Muscle layer of duodenum (tissue), 2 donors: ENCODE measurements at regions not wholly inside any gene's neighbourhood (a gene's known extent, or its start where the extent isn't known, plus 50 kb on each side); places are given as distances from the start of the nearest gene placed in this dataset.

Experiments used
- H3K27ac ChIP-seq: one replicate; pipeline ENCODE4 v1.7.0; 2013; ENCODE audit warnings: mild to moderate bottlenecking, low read length
- H3K27me3 ChIP-seq: one replicate; pipeline ENCODE4 v1.7.0; 2013; ENCODE audit warnings: low read depth, mild to moderate bottlenecking, control low read depth, low read length
- H3K36me3 ChIP-seq, 2 donors: one replicate each; pipeline ENCODE4 v1.7.0; 2013; ENCODE audit warnings: low read length in 2 of 2, control low read depth in 1 of 2, mild to moderate bottlenecking in 1 of 2; ENCODE audit not compliant: insufficient read depth in 2 of 2, control insufficient read depth in 1 of 2
- H3K4me1 ChIP-seq, 2 donors: one replicate each; pipeline ENCODE4 v1.7.0; 2013; ENCODE audit warnings: low read length in 2 of 2, mild to moderate bottlenecking in 2 of 2, control low read depth in 1 of 2, moderate library complexity in 1 of 2; ENCODE audit not compliant: insufficient read depth in 2 of 2, control insufficient read depth in 1 of 2
- H3K4me3 ChIP-seq, 2 donors: one replicate each; pipeline ENCODE4 v1.7.0; 2013; ENCODE audit warnings: low read length in 2 of 2, low read depth in 1 of 2, mild to moderate bottlenecking in 1 of 2
- H3K9me3 ChIP-seq, 2 donors: one replicate each; pipeline ENCODE4 v1.7.0; 2013; ENCODE audit warnings: low read length in 2 of 2, control low read depth in 1 of 2, mild to moderate bottlenecking in 1 of 2; ENCODE audit not compliant: control insufficient read depth in 1 of 2
- donor health status: healthy.

DNA sequence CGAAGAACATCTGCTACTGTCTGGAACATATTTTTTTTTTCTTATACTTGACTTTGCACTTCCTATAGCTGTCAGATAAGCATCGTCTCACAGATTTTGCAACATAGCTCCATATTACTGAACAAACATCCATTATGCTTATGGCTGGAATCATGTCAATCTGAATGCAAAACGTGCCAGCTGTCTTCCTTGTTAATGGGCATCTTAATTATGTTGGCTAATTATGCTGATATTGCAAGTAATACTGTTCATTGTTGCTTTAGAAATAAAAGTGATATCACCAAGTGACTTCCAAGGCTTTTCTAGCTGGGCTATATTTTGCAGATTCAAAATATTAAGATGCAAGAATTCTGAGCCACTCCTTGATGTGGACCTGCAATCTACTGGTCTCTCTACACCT is 176.8 kb downstream of the ARL4C start:
- H3K9me3 ChIP-seq, result no peaks in the 10 kb centered on the region
- H3K27me3 ChIP-seq, result no peaks in the 10 kb centered on the region
- H3K36me3 ChIP-seq, result no peaks in the 10 kb centered on the region
- H3K4me1 ChIP-seq, result no peaks in the 10 kb centered on the region
- no peak overlapping the region for H3K4me3 ChIP-seq
- H3K27ac ChIP-seq, result no peak overlapping the region

DNA sequence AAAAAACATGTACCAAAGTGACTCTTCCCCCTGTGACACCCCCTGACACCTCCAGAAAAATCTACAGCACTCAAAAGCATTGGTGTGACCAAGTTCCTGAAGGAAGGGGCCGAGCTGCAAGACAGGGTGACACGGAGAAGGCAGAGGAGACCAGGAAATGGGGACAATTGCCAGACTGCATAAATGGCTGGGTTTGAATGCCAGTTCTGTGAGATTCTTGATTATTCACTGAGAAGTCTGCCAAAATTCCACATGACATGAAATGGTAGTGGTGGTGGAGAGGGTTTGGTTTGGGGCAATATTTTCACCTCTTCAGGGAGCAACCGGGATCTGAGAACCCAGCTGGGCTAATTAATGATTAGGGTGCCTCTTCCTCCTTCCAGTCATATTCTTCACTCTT is 178.5 kb downstream of the ARL4C start:
- Histone ChIP-seq H3K27me3 (no peaks in the 10 kb centered on the region), H3K4me1 (no peaks in the 10 kb centered on the region)

DNA sequence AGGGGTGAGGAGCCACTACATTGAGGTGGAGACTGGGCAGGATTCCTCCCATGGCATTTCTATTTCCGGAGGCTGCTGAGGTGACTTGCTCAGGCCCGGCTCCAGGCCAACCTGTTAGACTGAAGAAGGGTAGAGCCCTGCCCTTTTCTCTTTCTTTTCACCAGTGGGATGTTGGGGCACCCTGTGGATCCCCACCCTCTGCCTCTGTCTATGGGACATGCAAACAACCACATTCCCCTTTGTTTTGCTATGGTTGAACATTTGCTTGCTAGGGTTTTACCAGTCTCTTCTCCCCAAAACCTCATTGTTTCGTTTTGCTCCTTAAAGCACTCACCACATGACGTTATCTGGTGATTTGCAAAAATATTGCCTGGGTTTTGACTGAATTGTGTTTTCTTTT is 183.3 kb downstream of the ARL4C start:
- no peaks in the 10 kb centered on the region for H3K27me3 ChIP-seq
- no peak overlapping the region for H3K27ac ChIP-seq
- no peak overlapping the region for H3K4me3 ChIP-seq
- no peaks in the 10 kb centered on the region for H3K4me1 ChIP-seq
- H3K9me3 ChIP-seq, result no peaks in the 10 kb centered on the region
- peaks cover 0 to 1% of the 10 kb centered on the region in 2 donors for H3K36me3 ChIP-seq

More for the DNA sequence above, 178.5 kb downstream of the ARL4C start:
- no peaks in the 10 kb centered on the region for H3K9me3 ChIP-seq
- no peak overlapping the region for H3K27ac ChIP-seq
- no peaks in the 10 kb centered on the region for H3K36me3 ChIP-seq
- no peak overlapping the region for H3K4me3 ChIP-seq

DNA sequence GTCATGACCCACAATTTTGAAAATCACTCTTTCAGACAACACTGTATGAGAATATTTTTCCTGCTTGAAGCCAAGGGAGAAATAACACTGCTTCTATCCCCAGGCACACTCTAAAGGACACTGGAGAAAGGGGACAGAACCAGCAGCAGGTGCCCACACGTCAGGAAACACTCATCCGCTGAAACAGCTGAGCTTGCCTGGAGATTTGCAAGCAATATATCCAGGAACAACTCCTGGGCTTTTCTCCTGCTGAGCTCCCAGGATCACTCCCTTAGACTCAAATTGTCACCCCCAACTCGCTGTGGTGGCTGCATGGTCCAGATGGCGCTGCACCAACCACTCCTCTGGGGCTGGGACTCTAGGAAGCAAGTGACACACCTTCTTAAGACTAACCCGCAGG is 186.7 kb downstream of the ARL4C start:
- Histone ChIP-seq H3K9me3 (no peaks in the 10 kb centered on the region), H3K27me3 (no peaks in the 10 kb centered on the region), H3K36me3 (peaks cover 0 to 5% of the 10 kb centered on the region in 2 donors), H3K4me3 (no peak overlapping the region), H3K27ac (no peak overlapping the region), H3K4me1 (no peaks in the 10 kb centered on the region)

DNA sequence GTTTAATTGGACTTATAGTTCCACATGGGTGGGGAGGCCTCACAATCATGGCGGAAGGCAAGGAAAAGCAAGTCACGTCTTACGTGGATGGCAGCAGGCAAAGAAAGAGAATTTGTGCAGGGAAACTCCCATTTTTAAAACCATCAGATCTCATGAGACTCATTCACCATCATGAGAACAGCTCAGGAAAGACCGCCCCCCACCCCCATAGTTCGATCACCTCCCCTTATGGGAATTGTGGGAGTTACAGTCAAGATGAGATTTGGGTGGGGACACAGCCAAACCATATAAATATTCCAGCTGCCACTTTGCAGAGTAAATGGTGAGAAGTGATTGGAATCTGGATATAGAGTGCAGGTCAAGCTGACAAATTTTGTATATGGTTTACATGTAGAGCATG is 187.4 kb downstream of the ARL4C start:
- no peaks in the 10 kb centered on the region for H3K27me3 ChIP-seq
- H3K27ac ChIP-seq, result no peak overlapping the region
- H3K36me3 ChIP-seq, result peaks cover 0 to 5% of the 10 kb centered on the region in 2 donors
- H3K4me1 ChIP-seq, result no peaks in the 10 kb centered on the region
- H3K9me3 ChIP-seq, result no peaks in the 10 kb centered on the region
- H3K4me3 ChIP-seq, result no peak overlapping the region

DNA sequence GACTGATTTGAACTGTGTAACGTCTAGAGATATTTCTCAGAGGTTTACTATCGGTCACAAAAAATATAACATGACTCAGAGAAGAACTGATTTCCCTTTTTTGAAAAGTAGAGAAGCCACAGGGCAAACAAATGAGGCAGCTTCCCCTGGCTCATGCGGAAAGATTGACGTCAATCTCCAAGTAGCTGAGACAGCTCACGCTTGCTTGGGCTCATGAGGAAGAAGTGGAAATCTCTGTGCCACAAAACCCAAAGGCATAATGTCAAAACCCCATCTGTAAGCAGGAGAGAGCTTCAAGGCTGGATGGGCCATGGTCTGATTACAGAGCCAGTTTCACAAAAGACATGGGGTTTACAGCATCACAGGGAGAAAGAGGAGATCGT is 188.1 kb downstream of the ARL4C start:
- Histone ChIP-seq H3K27ac (no peak overlapping the region), H3K4me1 (no peaks in the 10 kb centered on the region), H3K9me3 (no peaks in the 10 kb centered on the region), H3K4me3 (no peak overlapping the region), H3K36me3 (peaks cover 0 to 5% of the 10 kb centered on the region in 2 donors), H3K27me3 (no peaks in the 10 kb centered on the region)

DNA sequence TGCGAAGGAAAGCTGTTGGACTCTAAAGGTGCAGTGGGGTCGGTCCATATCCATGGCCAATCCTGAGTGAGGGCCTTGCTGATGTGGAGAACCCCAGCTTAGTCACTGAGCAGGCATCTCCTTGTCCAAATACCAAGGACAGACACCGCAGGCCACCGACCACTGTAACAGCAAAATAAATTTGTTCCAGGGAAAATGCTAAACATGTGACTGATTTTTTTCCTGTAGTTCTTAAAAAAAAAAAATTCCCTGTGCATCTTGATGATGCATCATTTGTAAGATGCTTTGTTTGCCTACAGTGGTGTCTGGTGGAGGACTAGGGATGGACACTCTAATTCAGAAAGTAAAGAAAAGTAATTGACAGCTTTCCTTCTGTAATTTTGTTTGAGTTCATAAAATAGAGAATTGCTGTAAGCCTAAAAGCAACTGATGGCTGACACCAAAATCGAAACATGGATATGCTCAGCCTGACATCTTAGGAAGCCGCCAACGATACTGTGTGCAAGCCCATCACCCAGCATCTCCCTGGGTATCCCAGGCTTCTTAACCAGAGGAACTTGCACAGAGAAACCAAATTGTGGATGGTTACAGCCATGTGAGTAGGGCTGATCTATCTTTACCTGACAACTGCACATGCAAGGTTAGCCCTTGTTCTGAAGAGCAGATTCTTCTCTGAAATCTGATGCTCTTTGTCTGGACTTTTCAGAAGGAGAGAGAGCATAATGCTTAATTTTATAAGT is 188.6 kb downstream of the ARL4C start:
- no peak overlapping the region for H3K4me3 ChIP-seq
- H3K4me1 ChIP-seq, result no peaks in the 10 kb centered on the region
- no peak overlapping the region for H3K27ac ChIP-seq
- H3K36me3 ChIP-seq, result peaks cover 0 to 5% of the 10 kb centered on the region in 2 donors
- H3K9me3 ChIP-seq, result no peaks in the 10 kb centered on the region
- H3K27me3 ChIP-seq, result no peaks in the 10 kb centered on the region

DNA sequence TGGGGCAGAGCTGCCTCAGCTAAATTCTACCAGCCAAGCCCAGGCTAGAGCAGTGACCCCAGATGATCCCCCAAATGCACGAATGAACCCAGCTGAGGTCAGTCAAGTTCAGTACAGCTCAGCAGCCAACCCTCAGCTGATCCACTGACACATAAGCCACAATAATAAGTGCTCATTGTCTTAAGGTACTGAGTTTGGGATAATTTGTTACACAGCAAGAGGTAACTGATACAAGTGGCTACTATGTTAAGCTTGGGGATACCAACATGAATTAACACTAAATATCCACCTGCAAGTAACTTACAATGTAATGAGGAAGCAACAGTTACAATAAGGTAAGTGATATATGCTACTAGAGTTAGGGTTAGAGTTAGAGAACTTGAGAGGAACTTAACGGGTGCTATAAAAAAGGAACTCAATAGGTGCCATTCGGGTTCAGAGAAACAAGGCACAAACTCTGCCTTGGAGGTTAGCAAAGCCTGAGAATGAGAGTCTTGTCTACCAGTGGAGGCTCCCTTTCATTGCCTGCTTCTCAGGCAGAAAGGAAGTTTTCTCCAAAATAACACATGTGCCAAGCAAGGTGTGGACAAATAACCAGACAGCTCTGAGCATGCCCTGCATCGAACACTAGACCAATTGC is 189.4 kb downstream of the ARL4C start:
- Histone ChIP-seq H3K36me3 (peaks cover 0 to 5% of the 10 kb centered on the region in 2 donors), H3K4me3 (no peak overlapping the region), H3K9me3 (no peaks in the 10 kb centered on the region), H3K27ac (no peak overlapping the region), H3K4me1 (no peaks in the 10 kb centered on the region), H3K27me3 (no peaks in the 10 kb centered on the region)

DNA sequence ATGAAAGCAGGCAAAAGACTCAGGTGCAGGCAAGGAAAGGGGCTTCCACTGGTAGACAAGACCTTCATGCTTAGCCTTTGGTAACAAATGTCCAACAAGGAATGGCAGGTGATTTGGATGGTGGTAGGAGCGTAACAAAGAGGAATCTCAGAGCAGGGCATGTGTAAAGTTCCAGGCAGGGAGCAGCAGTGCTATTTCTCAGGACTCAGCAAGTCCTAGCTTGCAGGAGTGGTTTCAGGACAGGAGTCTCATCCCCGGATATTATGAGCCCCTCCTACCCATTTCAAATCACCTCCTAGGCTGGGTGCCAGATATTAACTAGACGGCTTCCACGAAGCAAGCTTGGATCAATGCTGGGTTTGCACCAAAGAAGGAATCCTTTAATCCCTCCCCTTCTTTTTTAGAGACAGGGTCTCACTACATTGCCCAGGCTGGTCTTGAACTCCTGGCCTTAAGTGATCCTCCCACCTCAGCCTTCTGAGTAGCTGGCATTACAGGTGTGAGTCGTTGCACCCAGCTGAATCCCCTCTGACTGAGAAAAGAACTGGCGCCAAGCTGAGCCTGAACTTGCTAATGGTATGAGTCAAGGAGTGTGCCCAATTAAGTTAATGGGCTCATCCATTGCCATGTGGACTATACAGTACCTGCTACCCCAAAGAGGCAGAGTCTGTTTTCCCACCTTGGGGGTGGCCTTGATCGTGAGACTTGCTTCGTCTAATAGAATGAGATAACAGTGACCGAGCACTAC is 190.3 kb downstream of the ARL4C start:
- Histone ChIP-seq H3K9me3 (no peaks in the 10 kb centered on the region), H3K4me1 (no peaks in the 10 kb centered on the region), H3K27ac (no peak overlapping the region), H3K4me3 (no peak overlapping the region), H3K27me3 (no peaks in the 10 kb centered on the region), H3K36me3 (peaks cover 0 to 5% of the 10 kb centered on the region in 2 donors)

DNA sequence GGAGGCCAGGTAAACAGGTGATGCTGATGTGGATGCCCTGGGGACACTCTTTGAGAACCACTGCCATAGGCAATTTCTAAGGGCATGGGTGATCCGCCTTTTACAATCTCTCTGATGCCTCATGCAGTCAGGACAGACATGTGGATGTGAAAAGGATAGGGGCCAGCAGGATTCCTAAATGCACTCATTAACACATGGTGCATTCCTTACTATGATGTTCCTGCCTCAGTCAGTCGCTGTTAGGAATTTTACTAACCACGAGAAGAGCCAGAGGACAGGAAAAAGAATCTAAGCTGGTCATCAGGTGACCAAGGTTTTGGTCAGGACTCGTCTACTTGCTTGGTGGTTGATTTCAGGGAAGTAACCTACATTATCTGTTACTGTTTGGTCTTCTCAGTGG is 191.0 kb downstream of the ARL4C start:
- Histone ChIP-seq H3K27ac (no peak overlapping the region), H3K27me3 (no peaks in the 10 kb centered on the region), H3K9me3 (no peaks in the 10 kb centered on the region), H3K4me3 (no peak overlapping the region), H3K4me1 (no peaks in the 10 kb centered on the region), H3K36me3 (peaks cover 0 to 5% of the 10 kb centered on the region in 2 donors)

DNA sequence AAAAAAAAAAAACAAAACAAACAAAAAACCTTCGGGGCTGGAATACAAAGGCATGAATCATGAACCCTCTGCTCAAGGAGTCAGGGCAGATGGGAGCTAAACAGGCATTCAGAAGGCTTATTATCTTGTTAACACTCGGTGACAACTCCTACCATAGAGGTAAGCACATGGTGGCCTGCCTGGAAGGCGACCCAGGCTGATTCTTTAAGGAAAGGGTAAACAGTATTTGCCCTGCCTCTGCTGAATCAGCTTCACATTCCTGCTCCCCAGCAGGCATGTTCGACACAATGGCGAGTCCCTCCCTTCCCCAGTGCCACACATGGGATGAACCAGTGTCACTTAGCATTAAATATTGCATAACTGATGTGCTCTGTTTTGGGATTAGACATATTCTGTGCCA is 191.9 kb downstream of the ARL4C start:
- Histone ChIP-seq H3K27ac (no peak overlapping the region), H3K27me3 (no peaks in the 10 kb centered on the region), H3K9me3 (no peaks in the 10 kb centered on the region), H3K36me3 (peaks cover 0 to 5% of the 10 kb centered on the region in 2 donors), H3K4me1 (no peaks in the 10 kb centered on the region), H3K4me3 (no peak overlapping the region)
